OCI-M1 (cell line): ENCODE measurements at regions not wholly inside any gene's neighbourhood (a gene's known extent, or its start where the extent isn't known, plus 50 kb on each side); places are given as distances from the start of the nearest gene placed in this dataset.
A peak's percentile ranks its signal among the peaks of the same experiment; 100 is the strongest.
"Not testable (repeated sequence)": the region's sequence is repeated elsewhere in the genome, so short reads cannot be mapped to it uniquely, and the experiment has no call there.

Experiments used
- DNase-seq: peaks from one replicate; lab custom pipeline; 2025; lab: John Stamatoyannopoulos, UW

DNA sequence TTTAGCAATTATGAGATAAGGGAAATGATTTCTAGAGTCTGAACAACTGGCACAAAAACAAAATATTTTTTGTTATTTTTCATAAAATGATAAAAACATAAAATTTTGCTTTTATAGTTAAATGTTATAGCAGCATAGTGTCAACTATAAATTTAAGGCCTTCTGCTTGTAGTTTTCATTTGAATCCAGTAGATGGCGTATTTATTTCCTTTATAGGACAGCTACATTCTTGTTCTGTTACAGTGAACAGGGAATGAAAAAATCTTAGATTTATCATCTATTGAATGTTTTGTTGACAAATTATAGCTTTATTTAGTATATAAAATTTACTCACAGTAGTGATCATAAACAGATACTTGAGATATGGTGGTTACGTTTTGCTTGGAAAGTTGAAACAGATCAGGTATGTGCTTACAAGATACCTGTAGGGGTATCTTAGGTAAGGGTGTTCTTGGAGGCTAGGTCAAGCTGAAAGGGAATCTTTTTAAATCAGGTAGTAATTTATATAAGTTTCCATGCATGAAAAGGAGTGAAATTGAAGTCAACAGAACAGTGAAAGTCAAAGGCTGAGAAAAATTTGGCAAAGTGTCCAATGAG is 239.3 kb upstream of the GRIN3A start:
- peak; percentile 61 for DNase-seq

DNA sequence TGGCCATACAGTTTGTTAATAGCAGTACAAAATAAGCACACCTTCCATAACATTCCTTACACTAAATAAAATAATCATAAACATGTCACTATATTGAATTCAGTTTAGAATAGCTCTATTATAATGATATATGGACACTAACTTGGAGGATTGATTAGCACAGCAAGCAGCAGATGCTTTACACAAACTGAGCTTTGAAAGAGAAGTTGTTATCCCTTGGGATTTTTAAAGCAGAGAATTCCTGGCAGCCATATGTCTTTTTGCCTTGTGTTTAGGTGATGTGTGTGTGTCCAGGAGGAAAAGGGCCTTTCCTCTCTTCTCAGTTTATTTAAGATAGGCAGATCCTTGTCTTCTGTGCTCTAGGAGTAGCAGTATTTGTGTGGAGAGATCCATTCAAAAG is 232.2 kb upstream of the GRIN3A start:
- no peak for DNase-seq

DNA sequence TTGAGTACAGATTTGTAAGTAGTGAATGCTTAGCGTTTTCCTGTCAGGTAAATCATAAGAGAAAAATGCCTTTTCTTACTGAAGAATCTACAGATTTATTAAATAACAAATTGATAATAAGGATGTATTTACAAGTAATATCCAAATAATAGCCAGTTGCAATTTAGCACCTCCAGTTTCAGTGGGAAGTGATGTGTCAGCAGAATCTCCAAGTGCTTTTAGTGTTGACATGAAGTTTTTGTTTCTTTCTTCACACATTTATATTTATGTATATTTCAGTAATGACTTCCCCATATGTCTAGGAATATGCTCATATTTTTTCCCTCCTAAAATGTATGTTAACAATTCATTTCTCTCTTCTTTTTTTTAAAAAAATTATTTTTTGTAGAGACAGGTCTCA is 229.9 kb upstream of the GRIN3A start:
- DNase-seq: no peak

DNA sequence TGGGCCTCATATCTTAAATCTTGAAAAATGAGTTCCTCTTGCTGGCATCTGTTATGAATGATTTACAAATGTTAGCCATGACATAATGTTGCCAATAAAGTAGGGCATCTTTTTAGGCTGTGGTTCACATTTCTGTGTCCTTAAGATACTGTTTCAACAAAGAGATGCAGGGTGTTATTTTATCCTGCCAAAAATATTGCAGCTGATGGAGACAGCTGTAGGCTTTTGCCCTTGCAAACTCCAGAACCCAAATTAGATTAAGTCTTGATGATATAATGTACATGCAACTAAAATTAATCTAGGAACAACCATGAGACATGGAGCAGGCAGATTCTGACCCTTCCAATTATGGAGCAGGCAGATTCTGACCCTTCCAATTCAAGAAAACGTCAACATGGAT is 228.2 kb upstream of the GRIN3A start:
- DNase-seq: no peak

DNA sequence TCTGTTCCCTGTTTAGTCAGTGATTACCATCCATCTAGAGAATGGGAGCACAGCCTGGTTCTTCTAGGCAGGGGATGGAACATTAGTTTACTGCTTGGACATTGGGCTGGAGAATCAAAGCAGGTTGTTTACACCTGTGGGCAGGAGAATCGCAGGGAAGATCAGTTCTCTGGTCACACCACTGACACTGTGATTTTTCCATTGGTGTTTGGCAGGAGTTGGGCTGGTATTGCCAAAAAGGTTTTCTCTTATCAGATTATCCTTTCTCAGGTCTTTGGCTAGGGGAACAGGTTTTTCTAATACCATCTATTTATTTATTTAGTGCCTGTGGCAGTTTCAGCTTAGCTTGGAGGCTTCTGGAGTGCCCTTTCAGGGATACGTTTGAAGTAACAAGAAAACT is 219.3 kb upstream of the GRIN3A start:
- DNase-seq: no peak

DNA sequence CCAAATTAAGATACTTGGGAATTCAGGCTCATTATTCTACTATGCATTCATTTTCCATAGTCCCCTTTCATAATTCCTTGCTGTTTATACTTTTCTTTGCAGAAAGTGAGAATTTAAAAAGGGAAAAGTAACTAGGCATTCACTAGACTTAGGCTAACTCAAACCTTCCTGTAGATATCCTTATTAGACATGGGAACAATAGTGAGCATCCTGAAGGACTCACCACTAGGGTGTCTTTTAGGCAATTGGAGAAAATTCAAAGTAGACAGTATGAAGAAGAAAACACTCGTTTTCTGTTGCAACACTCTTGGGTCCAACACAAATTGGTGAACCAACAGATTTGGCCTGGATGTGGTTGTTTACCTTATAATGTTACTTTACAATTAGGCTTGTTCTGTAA is 213.2 kb upstream of the GRIN3A start:
- no peak for DNase-seq

DNA sequence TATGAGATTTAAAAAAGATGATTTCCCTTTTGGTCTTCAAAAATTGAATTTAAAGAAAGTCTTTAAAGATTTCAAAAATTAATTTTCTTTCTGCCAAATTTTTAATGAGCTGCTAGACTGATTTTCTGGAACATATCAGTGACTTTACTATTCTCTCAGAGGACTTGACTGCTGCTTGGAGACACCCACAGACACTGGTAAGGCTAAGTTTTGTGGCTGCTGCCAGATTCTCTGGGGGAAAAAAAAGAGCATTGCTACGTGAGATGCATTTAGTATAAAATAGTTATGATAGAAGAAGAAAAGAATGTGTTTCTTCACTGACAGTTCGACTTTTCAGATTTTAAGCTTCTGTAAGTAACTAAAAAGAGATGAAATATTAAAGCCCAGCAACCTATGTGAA is 193.3 kb upstream of the GRIN3A start:
- DNase-seq: no peak

DNA sequence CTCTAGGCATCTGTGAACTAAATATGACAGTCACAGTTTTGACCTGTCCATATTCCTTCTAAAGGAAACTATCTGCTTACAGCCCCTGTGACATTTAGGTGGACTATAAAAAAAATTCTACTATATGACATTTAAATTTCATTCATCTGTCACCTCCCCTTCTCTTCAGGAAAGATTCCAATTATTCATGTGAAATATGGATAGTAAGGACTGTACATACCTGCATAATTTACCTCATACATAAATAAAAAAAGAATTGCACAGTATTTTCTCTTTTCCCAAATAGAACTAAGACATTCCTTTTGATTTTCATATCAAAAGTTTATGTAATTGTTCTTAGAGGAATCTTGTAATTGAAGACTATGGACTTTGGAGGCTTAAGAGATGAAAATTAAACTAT is 192.3 kb upstream of the GRIN3A start:
- DNase-seq: no peak

DNA sequence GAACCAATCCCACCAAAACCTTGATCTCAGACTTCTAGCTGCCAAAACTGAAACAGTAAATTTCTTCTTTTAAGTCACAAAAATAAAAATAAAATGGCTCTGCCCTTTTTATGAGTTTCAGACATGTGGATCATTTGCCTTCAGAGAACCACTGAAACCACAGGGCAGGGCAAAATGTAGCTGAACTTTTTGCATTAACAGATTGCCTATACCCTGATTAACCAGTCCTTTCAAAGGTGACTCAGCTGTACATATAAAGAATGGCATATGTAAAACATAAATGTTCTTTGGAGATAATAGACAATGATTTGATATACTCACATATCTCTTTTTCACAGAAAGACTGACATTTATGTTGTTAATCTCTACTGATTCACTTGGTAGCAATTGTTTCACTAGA is 187.1 kb upstream of the GRIN3A start:
- DNase-seq: peak; percentile 69

DNA sequence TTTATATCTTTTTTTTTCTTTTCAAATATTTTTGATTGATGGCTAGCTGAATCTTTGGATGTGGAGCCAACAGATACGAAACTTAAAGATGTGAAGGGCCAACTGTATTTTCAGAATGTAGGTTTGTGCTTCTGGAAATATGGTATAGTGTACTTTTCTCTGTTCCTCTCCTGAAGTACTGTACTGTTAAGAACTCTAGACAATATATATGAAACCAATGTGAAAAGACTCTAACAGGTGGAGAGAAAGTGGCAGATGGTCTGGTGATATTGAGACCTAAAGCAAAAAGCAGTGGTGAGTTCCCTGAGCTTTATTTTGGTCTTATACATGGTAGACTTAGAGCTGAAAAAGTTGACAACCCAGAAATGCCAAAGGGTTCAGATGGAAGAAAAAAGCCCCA is 185.0 kb upstream of the GRIN3A start:
- no peak for DNase-seq

DNA sequence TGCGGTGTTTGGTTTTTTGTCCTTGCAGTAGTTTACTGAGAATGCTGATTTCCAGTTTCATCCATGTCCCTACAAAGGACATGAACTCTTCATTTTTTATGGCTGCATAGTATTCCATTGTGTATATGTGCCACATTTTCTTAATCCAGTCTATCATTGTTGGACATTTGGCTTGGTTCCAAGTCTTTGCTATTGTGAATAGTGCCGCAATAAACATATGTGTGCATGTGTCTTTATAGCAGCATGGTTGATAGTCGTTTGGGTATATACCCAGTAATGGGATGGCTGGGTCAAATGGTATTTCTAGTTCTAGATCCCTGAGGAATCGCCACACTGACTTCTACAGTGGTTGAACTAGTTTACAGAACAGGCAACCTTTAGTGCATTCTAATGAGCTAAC is 178.5 kb upstream of the GRIN3A start:
- DNase-seq: not testable (repeated sequence)

DNA sequence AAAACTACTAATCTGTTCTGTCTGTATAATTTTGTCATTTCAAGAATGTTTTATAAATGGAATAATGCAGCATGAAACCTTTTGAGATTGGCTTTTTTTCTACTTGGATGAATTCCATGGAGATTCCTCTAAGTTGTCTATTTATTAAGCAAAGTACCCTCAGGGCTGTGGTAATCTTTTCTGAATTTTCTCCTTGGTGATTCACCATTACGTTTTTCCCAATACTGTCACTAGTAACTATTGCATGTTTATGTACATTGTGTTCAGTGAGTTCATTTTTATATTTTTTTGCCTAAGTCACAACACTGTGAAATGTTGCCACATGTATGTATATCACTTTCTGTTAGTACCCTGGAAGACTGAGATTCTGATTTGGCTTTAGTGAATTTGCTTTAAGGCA is 177.0 kb upstream of the GRIN3A start:
- no peak for DNase-seq

DNA sequence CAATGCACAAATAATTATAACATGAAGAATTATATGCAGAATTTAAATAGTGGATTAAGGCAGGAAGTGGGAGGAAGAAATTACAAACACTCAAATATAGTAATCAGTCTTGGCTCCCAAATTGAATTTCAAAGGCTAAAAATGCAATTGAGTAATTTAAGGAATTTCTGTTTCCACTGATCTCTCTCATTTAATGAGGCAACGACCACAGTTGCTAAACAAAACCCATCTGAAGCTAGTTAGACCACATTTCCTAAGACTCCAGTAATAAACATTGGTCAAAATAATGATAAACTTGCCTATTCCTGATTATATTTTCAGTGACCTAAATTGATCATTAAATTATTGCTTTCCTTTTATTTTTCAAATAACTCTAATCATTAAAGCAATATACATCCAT is 174.3 kb upstream of the GRIN3A start:
- no peak for DNase-seq

DNA sequence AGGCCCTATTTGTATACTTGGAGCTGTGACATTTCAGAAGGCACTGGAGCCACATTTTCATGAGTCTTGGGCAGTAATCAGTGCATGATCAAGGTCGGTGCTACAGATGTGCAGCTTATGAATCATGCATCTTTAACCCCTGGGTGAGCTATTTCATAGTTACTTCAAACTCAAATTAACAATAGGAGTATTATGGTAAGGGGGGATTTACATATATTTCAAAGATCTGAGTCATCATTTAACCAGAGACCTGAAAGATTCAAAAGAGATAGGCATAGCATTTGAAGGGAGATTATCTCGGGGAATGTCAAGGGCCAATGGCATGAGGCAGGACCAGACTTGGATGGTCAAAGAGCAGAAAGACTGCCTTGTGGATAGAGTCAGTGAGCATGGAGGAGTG is 169.0 kb upstream of the GRIN3A start:
- no peak for DNase-seq

DNA sequence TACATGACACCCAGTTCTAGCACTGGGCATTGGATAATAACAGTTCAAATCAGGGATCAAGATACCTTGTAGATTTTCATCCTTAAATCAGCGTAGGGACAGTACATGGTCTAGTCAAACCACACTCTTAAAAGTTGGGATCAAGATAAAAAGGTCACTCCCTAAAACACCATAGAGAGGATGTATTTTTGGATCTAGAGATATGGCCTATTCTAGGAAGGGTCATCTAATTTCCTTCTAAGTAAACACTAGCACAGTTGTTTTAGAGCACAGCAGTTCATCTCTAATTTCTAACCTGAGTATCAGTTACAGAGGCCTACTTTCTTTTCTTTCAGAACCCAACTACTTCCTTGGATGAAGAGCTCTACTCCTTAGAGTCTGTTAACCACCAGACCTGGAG is 166.4 kb upstream of the GRIN3A start:
- DNase-seq: peak; percentile 17

DNA sequence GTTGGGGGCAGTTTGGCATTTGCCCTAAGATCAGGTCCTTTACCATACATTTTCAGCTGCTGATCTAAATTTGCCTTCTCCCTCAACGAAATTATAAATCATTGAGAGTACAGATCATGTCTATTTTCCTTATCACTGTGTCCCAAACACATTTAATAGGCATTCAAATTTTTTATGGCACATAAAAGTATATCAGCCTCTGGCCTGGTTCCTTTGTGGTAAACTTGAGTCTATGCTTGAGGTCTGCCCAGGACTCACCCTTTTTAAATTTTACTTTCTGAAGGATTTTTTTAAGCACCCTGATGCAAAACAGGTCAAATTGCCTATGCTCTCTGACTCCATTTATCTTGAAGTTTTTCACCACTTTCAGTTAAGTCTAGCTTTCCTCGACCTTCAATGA is 163.6 kb upstream of the GRIN3A start:
- DNase-seq: peak; percentile 53

DNA sequence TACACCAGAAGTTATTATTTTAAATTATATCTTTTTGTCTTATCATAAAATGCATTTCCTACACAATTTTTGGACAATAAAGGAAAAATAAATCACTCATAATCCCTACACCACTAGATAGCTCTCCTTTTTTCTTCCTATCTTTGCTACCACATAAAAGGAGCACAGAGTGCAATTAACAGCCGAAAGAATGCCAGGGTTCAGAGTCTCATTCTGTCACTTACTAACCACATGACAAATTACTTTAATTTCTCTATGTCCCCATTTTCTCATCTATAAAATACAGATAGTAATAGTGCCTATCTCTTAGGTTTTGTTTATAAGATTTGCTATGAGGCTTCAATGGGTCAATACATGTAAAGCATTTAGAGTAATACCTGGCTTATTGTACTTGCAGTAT is 158.7 kb upstream of the GRIN3A start:
- DNase-seq: no peak

DNA sequence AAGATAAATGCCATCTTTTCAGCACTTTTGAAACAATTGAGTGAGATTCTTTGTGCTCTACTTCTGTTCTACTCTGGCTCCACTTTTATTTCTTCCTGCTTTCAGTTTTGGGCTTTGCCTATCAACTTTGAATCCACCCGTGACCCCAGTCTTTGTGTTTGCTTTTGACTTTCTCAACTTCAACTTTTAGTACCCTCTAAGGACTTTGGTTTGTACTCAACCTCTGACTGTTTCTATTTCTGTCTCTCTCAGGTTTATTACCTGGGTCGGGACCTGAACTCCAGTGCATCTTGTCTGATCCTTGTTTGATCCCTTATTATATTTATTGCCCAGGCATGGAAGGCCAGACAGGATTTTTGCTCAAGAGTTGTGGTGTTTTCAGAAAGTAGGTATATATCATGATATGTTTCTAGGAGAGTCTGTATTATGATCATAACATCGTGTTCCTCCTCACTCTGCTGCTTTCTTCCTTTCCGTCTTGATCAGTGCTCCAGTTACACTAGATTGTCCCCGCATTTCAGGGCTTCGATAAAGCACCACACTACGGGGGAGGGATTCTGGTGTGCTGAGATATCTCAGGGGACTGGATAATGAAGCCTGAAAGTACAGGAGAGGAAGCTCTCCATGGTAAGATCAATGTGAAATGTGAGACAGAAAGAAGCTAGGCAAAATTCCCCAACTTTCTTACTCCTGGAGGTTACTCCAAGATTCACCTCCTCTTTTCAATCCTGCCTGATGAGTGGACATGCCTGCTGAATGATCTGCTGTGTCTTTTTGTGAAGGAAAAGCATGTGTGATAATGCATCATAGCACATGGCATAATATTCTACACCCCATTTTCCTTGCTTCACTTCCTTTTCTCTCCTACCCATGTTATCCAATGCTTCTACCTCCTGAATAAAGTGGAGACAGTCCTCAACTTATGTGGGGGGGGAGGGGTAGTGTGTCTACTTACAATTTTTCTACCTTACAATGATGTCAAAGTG is 155.5 kb upstream of the GRIN3A start:
- DNase-seq: peak; percentile 88

DNA sequence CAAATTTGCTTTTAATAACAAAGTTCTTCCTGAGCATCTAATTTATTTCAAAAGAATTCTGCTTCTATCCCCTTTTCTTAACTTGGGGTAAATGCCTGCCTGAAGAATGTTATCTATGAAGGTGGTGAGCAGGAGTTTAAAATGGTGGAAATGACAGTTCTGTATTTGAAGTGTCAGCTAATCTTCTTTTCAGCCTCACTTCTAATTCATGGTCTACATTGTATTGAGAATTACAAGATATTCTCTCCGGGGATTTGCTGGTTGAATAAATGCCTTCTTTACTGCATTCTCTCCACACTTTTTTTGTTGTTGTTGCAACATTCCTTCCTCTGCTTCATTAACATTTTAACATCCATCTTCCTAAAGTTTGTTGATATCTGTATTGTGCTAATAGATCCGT is 143.1 kb upstream of the GRIN3A start:
- DNase-seq: no peak

DNA sequence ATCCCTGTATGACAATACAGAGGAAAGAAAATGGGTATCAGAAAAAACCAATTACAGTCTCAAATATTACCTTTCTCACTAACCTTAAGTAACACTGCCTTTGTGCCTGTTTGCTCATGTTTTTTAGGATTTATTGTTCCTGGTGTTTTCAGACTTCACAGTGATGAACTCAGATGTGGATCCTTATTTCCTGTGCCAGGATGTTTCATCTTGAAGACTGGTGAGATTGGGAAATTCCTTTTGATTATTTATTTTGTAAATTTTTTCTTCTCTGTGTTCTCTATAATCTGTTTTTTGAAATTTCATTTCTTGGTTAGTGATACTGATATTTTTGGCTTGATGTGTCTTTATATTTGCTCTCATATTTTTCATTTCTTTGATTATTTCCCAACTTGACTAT is 142.4 kb upstream of the GRIN3A start:
- DNase-seq: no peak

DNA sequence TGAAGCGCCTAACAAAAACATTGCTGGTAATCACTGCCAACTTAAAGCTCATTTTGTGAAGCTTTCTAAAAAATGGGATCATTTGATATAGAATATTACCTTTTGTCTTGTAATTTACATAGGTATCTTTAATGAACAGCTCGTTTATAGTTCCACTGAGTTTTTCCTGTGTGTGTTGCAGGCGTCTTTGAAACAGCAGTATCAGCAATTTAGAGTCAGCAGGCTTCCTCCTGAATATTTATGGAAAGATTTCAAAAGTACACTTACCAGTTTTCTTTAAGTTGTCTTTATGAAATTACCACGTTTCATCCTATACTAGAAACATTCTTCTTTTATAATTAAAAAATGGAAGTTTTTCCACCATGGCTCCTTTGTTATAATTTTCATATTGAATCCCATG is 140.3 kb upstream of the GRIN3A start:
- no peak for DNase-seq

DNA sequence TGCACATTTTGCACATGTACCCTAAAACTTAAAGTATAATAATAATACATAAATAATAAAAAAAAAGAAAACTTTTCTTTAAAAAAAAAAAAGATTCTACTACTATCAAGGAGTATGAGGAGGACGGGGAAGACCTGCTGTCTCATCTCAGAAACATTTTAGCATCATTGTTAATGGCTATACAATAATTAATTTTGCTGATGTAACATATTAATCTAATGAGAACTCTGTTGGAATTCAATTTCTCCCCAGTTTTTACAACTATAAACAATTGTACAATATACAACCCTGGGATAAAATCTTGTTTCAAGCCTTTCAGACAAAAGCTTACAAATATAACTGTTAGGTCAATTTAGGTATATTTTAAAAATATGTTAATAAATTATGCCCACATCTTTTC is 139.0 kb upstream of the GRIN3A start:
- no peak for DNase-seq

DNA sequence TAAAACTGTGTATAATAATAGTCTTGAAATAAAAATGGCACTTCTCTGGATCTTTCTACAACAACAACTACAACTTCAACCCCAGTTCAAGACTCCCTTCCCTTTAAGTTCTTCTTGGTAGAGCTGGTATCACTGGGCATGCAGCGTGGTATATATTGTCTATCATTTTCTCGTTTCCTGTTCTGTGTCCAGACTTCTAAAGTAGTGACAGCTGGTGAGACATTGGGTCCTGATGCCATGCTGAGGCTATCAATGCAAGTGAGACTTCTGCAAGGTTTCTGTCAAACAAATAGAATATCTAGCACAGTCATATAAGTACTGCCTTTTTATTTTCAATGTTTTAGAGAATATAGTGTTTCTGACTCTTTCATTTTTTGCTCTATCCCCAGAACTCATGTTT is 123.0 kb upstream of the GRIN3A start:
- no peak for DNase-seq

DNA sequence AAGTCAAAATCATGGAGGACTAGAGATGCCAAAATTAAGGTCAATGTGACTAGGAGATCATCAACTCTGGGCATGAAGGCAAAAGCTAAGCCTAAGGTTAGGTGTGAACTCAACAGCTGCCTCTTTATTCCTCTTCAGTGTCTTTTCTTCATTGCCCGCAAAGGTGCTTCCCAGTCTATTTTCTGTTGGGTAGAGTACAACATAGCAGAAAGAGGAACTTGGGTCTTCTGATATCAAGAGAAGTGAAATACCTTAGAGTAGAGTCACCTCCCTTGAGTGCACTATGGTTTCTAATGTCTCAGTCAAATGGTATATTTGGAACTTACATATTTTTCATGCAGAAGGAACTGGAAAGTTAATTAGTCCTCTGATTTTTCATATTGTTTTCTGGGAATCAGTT is 122.5 kb upstream of the GRIN3A start:
- DNase-seq: no peak
